ENCODE measurements at regions not wholly inside any gene's neighbourhood (a gene's known extent, or its start where the extent isn't known, plus 50 kb on each side); places are given as distances from the start of the nearest gene placed in this dataset.

GRCh38 chr2:236663287-236664101 lies 93.9 kb downstream of the ACKR3 start (continued):
- no peak for TF ChIP-seq CHD7 (IDR thresholded peaks at IDR 0.05; ENCODE audit: insufficient replicate concordance, low read length)
- no peak for TF ChIP-seq FOSL1 (IDR thresholded peaks at IDR 0.05; ENCODE audit: insufficient read depth, low read depth, low read length)
- TF ChIP-seq, protein P1, sequence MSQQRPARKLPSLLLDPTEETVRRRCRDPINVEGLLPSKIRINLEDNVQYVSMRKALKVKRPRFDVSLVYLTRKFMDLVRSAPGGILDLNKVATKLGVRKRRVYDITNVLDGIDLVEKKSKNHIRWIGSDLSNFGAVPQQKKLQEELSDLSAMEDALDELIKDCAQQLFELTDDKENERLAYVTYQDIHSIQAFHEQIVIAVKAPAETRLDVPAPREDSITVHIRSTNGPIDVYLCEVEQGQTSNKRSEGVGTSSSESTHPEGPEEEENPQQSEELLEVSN (IDR thresholded peaks at IDR 0.05), result no peak
- TF ChIP-seq MAX (IDR thresholded peaks at IDR 0.05), result no peak
- TF ChIP-seq CTBP2 (IDR thresholded peaks at IDR 0.05; ENCODE audit: borderline replicate concordance, insufficient read depth, insufficient read length, low read length), result no peak
- no peak for TF ChIP-seq SAP30 (IDR thresholded peaks at IDR 0.05; ENCODE audit: insufficient read depth, insufficient replicate concordance, low read length)

All from H1 (cell line).